NB4 (cell line): ENCODE measurements at regions not wholly inside any gene's neighbourhood (a gene's known extent, or its start where the extent isn't known, plus 50 kb on each side); places are given as distances from the start of the nearest gene placed in this dataset.

Experiments used
- MAX ChIP-seq: IDR thresholded peaks from 2 replicates; pipeline ENCODE4 v1.6.1; 2011; ENCODE audit warnings: low read depth, low read length
- MYC ChIP-seq: IDR thresholded peaks from 2 replicates; pipeline ENCODE4 v1.6.1; 2011; ENCODE audit warnings: low read depth, low read length
- POLR2A ChIP-seq: IDR thresholded peaks from 2 replicates; pipeline ENCODE4 v1.6.1; 2011; ENCODE audit warnings: mild to moderate bottlenecking; ENCODE audit not compliant: insufficient read length; ENCODE audit errors: extremely low read depth
- TF ChIP-seq, protein P1 (sequence below): IDR thresholded peaks from one replicate; pipeline ENCODE4 v1.5.1; 2012; ENCODE audit warnings: low read depth, low read length

GRCh38 chr2:136496966-136497365, 268.4 kb upstream of the THSD7B start:
- TF ChIP-seq, protein P1, sequence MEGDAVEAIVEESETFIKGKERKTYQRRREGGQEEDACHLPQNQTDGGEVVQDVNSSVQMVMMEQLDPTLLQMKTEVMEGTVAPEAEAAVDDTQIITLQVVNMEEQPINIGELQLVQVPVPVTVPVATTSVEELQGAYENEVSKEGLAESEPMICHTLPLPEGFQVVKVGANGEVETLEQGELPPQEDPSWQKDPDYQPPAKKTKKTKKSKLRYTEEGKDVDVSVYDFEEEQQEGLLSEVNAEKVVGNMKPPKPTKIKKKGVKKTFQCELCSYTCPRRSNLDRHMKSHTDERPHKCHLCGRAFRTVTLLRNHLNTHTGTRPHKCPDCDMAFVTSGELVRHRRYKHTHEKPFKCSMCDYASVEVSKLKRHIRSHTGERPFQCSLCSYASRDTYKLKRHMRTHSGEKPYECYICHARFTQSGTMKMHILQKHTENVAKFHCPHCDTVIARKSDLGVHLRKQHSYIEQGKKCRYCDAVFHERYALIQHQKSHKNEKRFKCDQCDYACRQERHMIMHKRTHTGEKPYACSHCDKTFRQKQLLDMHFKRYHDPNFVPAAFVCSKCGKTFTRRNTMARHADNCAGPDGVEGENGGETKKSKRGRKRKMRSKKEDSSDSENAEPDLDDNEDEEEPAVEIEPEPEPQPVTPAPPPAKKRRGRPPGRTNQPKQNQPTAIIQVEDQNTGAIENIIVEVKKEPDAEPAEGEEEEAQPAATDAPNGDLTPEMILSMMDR, result no peak
- TF ChIP-seq MYC, result no peak
- no peak for TF ChIP-seq POLR2A
- TF ChIP-seq MAX, result no peak
